HFFc6 (cell line): ENCODE measurements at regions not wholly inside any gene's neighbourhood (a gene's known extent, or its start where the extent isn't known, plus 50 kb on each side); places are given as distances from the start of the nearest gene placed in this dataset.

ENCODE experiments used
- DNase-seq: peaks from one replicate; pipeline ENCODE4 v3.0.0-alpha.2; 2018
- H3K27ac Mint-ChIP-seq: 2 replicates; pipeline ENCODE4 v1.8.0; 2020; ENCODE audit warnings: mild to moderate bottlenecking, mixed read lengths
- H3K27me3 Mint-ChIP-seq: 2 replicates; pipeline ENCODE4 v1.8.0; 2021; ENCODE audit warnings: mild to moderate bottlenecking, moderate library complexity, mixed read lengths; ENCODE audit not compliant: insufficient read depth
- H3K36me3 Mint-ChIP-seq: 2 replicates; pipeline ENCODE4 v1.8.0; 2021; ENCODE audit warnings: low read depth, mixed read lengths
- H3K4me1 Mint-ChIP-seq: 2 replicates; pipeline ENCODE4 v1.8.0; 2020; ENCODE audit warnings: low read depth, mixed read lengths
- H3K4me3 Mint-ChIP-seq: 2 replicates; pipeline ENCODE4 v1.8.0; 2020; ENCODE audit warnings: mild to moderate bottlenecking, moderate library complexity, mixed read lengths
- H3K9me3 Mint-ChIP-seq: 2 replicates; pipeline ENCODE4 v1.8.0; 2020; ENCODE audit warnings: mild to moderate bottlenecking, mixed read lengths
- TF ChIP-seq, protein P1 (sequence below): fragments of 200-600 bp; sonication (generic); IDR thresholded peaks from 2 replicates; pipeline ENCODE4 v1.5.0; 2021; ENCODE audit warnings: antibody characterized with exemption, mild to moderate bottlenecking

DNA sequence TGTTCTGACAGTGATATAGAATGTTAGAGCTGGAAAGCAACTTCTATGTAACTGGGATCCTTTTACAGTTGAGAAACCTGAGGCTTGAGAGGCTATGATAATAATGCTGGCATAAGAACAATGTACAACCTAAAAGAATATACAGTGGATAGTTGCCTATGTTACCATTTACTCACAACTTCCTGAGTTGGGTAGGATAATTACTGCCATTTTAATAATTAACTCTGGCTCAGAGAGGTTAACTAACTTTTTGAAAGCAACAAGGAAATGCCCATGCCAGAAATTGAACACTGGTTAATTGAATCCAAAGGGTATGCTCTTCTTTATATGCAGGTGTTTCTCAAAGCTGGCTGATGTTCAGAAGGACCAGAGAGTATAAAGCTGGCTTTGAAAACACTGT, 530.7 kb upstream of the MAP3K7 start:
- no peaks in the 10 kb centered on the region; the same call in 1 of the 2 replicates for H3K27me3 Mint-ChIP-seq

DNA sequence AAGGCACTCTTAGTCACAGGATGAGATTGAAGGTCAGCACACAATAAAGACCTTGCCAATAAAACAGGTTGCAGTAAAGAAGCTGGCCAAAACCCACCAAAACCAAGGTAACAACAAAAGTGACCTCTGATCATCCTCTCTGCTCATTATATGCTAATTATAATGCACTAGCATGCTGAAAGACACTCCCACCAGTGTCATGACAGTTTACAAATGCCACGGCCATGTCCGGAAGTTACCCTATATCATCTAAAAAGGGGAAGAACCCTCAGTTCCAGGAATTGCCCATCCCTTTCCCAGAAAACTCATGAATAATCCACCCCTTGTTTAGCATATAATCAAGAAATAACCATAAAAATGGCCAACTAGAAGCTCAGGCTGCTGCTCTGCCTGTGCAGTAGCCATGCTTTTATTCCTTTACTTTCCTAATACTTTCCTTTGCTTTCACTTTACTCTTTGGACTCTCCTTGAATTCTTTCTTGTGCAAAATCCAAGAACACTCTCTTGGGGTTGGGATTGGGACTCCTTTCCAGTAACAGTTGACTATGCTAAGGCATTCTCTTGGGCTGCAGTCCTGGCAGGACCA, 527.3 kb upstream of the MAP3K7 start:
- Mint-ChIP-seq H3K9me3 (peaks cover 20% of the 10 kb centered on the region), H3K4me3 (no peak overlapping the region), H3K27ac (no peak overlapping the region), H3K4me1 (no peaks in the 10 kb centered on the region), H3K36me3 (no peaks in the 10 kb centered on the region), H3K27me3 (no peaks in the 10 kb centered on the region)
- no peak for DNase-seq
- TF ChIP-seq, protein P1, sequence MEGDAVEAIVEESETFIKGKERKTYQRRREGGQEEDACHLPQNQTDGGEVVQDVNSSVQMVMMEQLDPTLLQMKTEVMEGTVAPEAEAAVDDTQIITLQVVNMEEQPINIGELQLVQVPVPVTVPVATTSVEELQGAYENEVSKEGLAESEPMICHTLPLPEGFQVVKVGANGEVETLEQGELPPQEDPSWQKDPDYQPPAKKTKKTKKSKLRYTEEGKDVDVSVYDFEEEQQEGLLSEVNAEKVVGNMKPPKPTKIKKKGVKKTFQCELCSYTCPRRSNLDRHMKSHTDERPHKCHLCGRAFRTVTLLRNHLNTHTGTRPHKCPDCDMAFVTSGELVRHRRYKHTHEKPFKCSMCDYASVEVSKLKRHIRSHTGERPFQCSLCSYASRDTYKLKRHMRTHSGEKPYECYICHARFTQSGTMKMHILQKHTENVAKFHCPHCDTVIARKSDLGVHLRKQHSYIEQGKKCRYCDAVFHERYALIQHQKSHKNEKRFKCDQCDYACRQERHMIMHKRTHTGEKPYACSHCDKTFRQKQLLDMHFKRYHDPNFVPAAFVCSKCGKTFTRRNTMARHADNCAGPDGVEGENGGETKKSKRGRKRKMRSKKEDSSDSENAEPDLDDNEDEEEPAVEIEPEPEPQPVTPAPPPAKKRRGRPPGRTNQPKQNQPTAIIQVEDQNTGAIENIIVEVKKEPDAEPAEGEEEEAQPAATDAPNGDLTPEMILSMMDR: no peak

More for the DNA sequence above, 530.7 kb upstream of the MAP3K7 start:
- Mint-ChIP-seq H3K4me3 (no peak overlapping the region), H3K4me1 (no peaks in the 10 kb centered on the region), H3K36me3 (no peaks in the 10 kb centered on the region), H3K9me3 (peaks cover 19% of the 10 kb centered on the region), H3K27ac (no peak overlapping the region)
- DNase-seq: no peak
- TF ChIP-seq, protein P1: no peak

DNA sequence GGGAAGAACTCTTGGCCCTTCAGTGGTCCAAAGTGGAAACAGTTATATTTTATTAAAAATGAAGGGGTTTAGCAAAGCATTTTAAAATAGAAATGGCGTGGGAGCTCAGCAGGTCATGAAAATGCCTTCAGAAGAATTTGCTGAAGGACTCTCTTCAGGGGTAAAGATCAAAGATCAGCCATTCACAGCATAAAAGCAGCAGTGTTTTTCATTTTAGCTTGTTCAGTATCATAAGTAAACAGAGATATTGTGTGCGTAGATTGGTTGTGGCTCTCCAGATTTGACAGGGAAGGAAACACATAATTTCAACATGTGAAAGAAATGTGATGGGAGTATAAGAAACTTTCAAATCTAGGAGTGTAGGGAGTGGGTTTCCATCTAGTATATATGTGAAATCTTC, 519.2 kb upstream of the MAP3K7 start:
- Mint-ChIP-seq H3K27me3 (no peaks in the 10 kb centered on the region), H3K4me1 (no peaks in the 10 kb centered on the region), H3K4me3 (no peak overlapping the region), H3K27ac (no peak overlapping the region), H3K36me3 (no peaks in the 10 kb centered on the region), H3K9me3 (peaks cover 34% of the 10 kb centered on the region)
- TF ChIP-seq, protein P1: no peak
- DNase-seq: no peak

DNA sequence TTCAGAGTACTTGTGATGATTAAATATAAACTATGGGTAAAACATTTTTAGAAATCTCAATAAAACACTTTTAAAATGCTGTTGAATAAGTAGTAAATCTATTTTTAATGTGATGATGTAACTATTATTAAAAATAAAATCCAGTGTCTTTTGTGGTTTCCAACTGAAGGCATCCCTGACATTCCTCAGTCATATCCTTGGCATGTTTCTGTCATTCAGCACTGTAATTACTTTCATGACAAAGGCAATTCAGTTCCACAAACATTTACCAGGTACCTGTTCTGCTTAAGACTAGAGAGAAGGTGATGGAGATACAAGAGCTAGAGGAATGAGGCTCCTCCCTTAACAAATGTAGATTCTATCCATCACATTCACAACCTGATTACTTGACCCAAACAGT, 518.7 kb upstream of the MAP3K7 start:
- Mint-ChIP-seq H3K4me3 (no peak overlapping the region), H3K4me1 (no peaks in the 10 kb centered on the region), H3K9me3 (peaks cover 30% of the 10 kb centered on the region), H3K27me3 (no peaks in the 10 kb centered on the region), H3K27ac (no peak overlapping the region), H3K36me3 (no peaks in the 10 kb centered on the region)
- TF ChIP-seq, protein P1: no peak
- no peak for DNase-seq

DNA sequence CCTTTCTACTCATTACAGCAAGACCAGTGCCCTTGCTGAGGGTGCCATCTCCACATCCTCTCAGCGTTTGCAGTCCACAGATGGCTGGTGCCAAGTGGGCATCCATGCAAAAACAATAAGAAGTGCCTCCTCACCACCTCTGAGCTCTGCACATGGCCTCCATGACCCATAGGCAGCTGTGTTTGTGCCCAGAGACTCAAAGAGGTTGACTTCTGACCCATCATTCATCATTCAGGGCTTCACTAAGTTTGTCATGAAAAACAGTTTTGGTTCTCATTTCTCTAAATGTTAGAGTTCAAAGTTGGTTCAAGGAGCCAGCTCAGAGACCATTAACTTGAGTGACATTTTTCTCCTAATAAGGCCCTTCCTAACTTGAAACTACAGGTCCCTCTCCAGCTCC, 512.6 kb upstream of the MAP3K7 start:
- peaks cover 2% of the 10 kb centered on the region; the same call in 1 of the 2 replicates for H3K27me3 Mint-ChIP-seq
- no peak for DNase-seq
- TF ChIP-seq, protein P1: no peak
- no peak overlapping the region for H3K4me3 Mint-ChIP-seq
- peaks cover 39% of the 10 kb centered on the region for H3K9me3 Mint-ChIP-seq
- H3K27ac Mint-ChIP-seq: no peak overlapping the region
- no peaks in the 10 kb centered on the region for H3K36me3 Mint-ChIP-seq
- no peaks in the 10 kb centered on the region for H3K4me1 Mint-ChIP-seq

DNA sequence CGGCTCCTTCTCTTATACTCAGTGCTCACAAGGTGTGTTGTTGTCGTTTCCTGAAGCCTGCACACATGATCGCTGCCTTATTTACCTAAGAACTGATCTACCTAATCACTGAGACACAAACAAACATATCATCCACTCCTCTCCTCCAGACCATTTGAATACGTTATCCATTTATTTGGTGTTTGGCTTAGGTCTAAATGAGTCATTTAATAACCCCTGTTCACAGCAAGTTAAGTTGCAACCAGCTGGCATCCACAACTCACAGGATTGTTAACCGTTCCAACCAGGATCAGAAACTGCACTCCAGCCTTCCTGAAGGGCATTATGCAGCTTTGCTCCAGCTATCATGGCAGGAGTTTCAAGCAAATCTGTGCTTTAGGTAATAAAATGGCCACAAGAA, 511.1 kb upstream of the MAP3K7 start:
- TF ChIP-seq, protein P1: no peak
- no peaks in the 10 kb centered on the region for H3K4me1 Mint-ChIP-seq
- H3K27ac Mint-ChIP-seq: no peak overlapping the region
- H3K4me3 Mint-ChIP-seq: no peak overlapping the region
- H3K9me3 Mint-ChIP-seq: peaks cover 40% of the 10 kb centered on the region
- H3K36me3 Mint-ChIP-seq: no peaks in the 10 kb centered on the region
- DNase-seq: no peak
- H3K27me3 Mint-ChIP-seq: peaks cover 2% of the 10 kb centered on the region
